ENCODE measurements at regions not wholly inside any gene's neighbourhood (a gene's known extent, or its start where the extent isn't known, plus 50 kb on each side); places are given as distances from the start of the nearest gene placed in this dataset.

DNA sequence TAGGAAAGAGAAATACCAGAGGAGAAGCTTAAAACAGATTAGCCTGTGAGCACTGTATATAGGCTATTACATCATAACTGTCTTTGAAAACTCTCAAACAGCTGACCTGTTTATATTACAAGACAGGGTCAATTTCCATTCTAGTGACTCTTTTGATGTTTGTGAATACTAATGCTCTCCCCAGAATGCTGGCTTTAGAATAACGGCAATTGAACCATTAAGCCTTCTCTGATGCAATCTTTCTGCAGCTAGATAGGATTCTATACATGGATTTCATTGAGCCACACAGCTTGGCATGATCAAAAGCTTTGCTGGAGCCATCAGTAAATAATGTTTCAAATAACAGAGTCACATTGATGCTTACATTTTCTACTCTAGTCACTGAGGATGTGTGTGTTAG is 122.7 kb upstream of the FAT3 start:
- intact Hi-C loops (cut with DNase I), result no loop called here
- TF ChIP-seq, protein P1, sequence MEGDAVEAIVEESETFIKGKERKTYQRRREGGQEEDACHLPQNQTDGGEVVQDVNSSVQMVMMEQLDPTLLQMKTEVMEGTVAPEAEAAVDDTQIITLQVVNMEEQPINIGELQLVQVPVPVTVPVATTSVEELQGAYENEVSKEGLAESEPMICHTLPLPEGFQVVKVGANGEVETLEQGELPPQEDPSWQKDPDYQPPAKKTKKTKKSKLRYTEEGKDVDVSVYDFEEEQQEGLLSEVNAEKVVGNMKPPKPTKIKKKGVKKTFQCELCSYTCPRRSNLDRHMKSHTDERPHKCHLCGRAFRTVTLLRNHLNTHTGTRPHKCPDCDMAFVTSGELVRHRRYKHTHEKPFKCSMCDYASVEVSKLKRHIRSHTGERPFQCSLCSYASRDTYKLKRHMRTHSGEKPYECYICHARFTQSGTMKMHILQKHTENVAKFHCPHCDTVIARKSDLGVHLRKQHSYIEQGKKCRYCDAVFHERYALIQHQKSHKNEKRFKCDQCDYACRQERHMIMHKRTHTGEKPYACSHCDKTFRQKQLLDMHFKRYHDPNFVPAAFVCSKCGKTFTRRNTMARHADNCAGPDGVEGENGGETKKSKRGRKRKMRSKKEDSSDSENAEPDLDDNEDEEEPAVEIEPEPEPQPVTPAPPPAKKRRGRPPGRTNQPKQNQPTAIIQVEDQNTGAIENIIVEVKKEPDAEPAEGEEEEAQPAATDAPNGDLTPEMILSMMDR (IDR thresholded peaks at IDR 0.05), result no peak
- TF ChIP-seq POLR2A (IDR thresholded peaks at IDR 0.05), result no peak
- Histone ChIP-seq H3K27ac (no peak overlapping the region), H3K9me3 (no peaks in the 10 kb centered on the region), H3K36me3 (no peaks in the 10 kb centered on the region), H3K4me1 (no peaks in the 10 kb centered on the region), H3K4me3 (no peak overlapping the region), H3K27me3 (no peaks in the 10 kb centered on the region)
- ATAC-seq (no peak), DNase-seq (no peak)
- WGBS (ENCODE audit: insufficient coverage, low coverage, low lambda C conversion rate, missing lambda C conversion rate), result 50% methylated on average over 1 of the region's 1 CpG

DNA sequence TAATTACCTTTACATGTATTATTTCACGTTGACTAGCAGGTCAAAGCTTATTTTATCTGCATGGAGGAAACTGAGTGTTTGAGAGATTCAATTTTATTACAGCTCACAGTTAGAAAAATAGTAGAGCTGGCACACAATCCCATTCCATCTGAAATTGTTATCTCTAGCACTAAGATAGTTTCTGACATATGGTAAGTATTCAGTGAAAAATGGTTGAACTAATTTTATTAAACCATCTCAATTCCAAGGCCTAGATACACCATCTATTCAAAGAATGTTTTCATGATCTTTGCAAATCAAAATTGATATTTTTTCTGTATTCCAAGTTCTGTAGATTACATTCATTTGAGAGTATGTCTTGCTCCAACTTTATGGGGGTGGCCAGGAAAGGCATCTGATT is 125.4 kb upstream of the FAT3 start:
- no peak for DNase-seq
- no peak for ATAC-seq
- H3K9me3 ChIP-seq, result no peaks in the 10 kb centered on the region
- H3K4me3 ChIP-seq, result no peak overlapping the region
- TF ChIP-seq, protein P1 (IDR thresholded peaks at IDR 0.05), result no peak
- TF ChIP-seq POLR2A (IDR thresholded peaks at IDR 0.05), result no peak
- H3K27ac ChIP-seq, result no peak overlapping the region
- H3K36me3 ChIP-seq, result no peaks in the 10 kb centered on the region
- H3K27me3 ChIP-seq, result no peaks in the 10 kb centered on the region
- intact Hi-C loops (cut with DNase I), result no loop called here
- 75% methylated on average over 1 of the region's 1 CpG for WGBS (ENCODE audit: insufficient coverage, low coverage, low lambda C conversion rate, missing lambda C conversion rate)
- H3K4me1 ChIP-seq, result no peaks in the 10 kb centered on the region

DNA sequence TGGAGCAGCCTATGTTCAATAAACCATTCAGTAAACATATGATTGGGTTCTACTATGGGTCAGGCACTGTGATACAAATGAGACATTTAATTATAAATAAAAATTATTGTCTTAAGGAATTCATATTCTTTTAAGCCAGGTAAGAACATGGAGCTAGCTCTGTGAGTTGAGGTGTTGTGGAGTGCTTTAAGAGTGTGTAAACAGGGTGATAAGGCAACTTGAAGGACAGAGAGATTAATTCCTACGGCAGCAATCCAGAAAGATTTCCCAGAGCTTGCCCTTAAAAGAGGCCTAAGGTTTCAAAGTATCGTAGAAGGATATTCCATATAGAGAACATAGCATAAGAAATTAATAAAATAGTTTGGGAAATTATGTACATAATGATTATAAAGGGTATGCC is 126.4 kb upstream of the FAT3 start:
- ATAC-seq (no peak), DNase-seq (no peak)
- TF ChIP-seq, protein P1 (IDR thresholded peaks at IDR 0.05), result no peak
- TF ChIP-seq POLR2A (IDR thresholded peaks at IDR 0.05), result no peak
- H3K27ac ChIP-seq, result no peak overlapping the region
- no peak overlapping the region for H3K4me3 ChIP-seq
- no peaks in the 10 kb centered on the region for H3K27me3 ChIP-seq
- WGBS (ENCODE audit: insufficient coverage, low coverage, low lambda C conversion rate, missing lambda C conversion rate), result 82% methylated on average over 2 of the region's 2 CpGs
- H3K4me1 ChIP-seq, result no peaks in the 10 kb centered on the region
- H3K9me3 ChIP-seq, result no peaks in the 10 kb centered on the region
- intact Hi-C loops (cut with DNase I), result no loop called here
- H3K36me3 ChIP-seq, result no peaks in the 10 kb centered on the region

DNA sequence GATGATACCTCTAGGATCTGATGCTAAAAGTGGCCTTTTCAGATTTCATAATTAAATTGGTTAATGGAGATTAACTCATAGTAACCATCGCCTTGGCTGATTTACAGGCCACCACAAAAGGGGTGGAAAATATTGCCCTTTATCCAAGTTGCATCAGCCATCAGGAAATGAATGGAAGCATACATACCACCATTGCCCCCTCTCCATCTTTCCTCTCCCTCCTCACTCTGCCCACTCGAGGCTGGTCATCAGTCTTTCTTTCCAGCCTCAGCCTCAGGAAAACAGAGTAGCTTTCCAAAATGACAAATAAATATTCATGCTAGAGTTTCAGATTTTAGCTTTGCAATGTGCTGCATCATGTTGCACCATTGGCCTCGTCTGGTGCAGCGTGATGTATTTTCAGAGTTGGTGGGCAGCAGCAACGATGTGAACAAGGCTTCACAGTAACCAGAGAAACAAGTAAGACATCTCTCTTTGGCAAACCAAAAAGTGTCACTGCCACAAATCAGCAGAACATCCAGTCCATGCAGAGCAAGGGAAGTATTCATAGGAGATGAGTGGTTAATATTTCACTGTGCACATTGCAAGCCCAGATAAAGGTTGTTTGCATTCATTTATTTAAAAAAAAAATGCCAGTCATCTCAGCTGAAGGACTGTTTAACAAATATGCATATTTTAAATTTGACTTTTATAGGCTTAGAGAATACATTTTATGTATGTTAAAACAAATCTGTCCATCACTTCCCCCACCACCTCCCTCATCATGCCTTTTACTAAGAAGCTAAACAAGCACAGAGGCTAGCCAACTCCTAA is 136.7 kb upstream of the FAT3 start:
- H3K4me3 ChIP-seq, result no peak overlapping the region
- intact Hi-C loops (cut with DNase I), result no loop called here
- H3K4me1 ChIP-seq, result no peaks in the 10 kb centered on the region
- TF ChIP-seq POLR2A (IDR thresholded peaks at IDR 0.05), result no peak
- TF ChIP-seq, protein P1 (IDR thresholded peaks at IDR 0.05), result no peak
- no peak overlapping the region for H3K27ac ChIP-seq
- H3K36me3 ChIP-seq, result no peaks in the 10 kb centered on the region
- ATAC-seq (no peak), DNase-seq (no peak)
- no peaks in the 10 kb centered on the region for H3K27me3 ChIP-seq
- no peaks in the 10 kb centered on the region for H3K9me3 ChIP-seq
- WGBS (ENCODE audit: insufficient coverage, low coverage, low lambda C conversion rate, missing lambda C conversion rate), result 44% methylated on average over 5 of the region's 5 CpGs
